Inflammatory macrophage treated with lipopolysaccharide for 4 hours (primary cell): ENCODE measurements at regions not wholly inside any gene's neighbourhood (a gene's known extent, or its start where the extent isn't known, plus 50 kb on each side); places are given as distances from the start of the nearest gene placed in this dataset.

Experiments used
- DNase-seq: peaks from one replicate; pipeline ENCODE4 v3.0.0-alpha.2; 2020

GRCh38 chr2:21910832-21911507, 787.2 kb downstream of the TDRD15 start:
- no peak for DNase-seq

GRCh38 chr2:21912405-21912804, 788.6 kb downstream of the TDRD15 start:
- DNase-seq, result no peak

DNA sequence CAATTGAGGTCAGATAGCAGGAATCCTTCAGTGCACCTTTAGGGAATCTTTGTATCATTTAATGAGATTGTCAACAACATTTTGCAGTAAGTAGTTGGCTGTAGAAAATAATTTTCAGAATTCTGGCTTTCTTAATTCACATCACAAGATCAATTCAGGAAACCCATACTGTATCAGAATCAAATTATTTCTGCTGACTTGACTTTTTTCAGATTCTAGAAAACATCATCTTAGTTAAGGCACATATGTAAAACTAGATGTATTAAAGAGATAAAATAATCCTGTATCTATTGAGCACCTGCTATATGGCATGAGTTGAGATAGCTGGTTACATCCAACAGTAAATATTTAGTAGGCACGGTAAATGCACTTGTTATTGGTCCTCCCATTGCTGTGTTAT, 791.4 kb downstream of the TDRD15 start:
- no peak for DNase-seq

- DNase-seq, result no peak
These were observed 793.3 kb downstream of the TDRD15 start for GRCh38 chr2:21916934-21917522.

- no peak for DNase-seq
These were observed 797.0 kb downstream of the TDRD15 start for GRCh38 chr2:21920721-21921120.

DNA sequence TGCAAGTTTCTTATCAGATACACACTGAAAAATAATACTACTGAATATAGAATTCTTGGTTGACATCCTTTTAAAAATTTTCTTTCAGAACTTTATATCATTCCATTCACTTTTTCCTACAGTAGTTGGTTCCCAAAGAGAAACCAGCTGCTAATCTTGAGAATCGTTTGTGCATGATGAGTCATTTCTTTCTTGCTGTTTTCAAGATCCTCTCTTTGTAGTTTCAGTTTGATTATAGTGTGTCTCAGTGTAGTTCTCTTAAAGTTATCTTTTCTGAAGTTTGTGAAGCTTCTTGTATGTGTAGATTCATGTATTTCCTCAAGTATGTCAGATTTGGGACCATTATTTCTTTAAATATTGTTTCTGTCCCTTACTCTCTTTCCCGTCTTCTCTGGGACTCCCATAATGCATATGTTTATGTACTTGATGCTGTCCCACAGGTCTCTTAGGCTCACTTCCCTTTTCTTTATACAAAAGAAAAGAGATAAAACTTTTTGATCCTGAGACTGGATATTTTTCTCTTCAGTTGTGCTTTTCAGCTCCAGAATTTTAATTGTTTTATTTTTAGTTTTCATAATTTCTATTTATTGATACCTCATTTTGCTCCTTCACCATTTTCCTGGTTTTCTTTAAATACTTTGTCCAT, 801.0 kb downstream of the TDRD15 start:
- DNase-seq, result no peak

GRCh38 chr2:21928292-21928691, 804.5 kb downstream of the TDRD15 start:
- no peak for DNase-seq

- no peak for DNase-seq
These were observed 806.5 kb downstream of the TDRD15 start for GRCh38 chr2:21930226-21930625.

DNA sequence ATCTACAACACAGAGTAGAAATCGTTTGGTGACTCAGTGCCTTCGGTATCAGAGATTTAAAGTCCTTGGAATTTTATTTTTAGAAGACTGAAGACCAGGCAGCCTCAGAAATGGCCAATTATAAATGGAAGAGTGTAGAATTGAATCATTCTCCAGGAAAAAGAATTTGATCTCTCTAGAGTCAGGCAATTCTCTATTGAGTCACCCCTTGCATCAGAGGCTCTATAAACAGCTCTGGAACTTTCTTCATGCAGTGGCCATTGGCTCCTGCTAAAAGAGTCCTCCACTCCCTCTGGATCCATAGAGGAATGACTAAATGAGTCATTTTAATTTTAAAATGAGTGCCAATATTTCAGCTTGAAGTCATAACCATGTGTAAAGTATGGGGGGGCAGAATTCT, 816.2 kb downstream of the TDRD15 start:
- DNase-seq, result no peak

- no peak for DNase-seq
These were observed 820.8 kb downstream of the TDRD15 start for GRCh38 chr2:21944536-21944935.

DNA sequence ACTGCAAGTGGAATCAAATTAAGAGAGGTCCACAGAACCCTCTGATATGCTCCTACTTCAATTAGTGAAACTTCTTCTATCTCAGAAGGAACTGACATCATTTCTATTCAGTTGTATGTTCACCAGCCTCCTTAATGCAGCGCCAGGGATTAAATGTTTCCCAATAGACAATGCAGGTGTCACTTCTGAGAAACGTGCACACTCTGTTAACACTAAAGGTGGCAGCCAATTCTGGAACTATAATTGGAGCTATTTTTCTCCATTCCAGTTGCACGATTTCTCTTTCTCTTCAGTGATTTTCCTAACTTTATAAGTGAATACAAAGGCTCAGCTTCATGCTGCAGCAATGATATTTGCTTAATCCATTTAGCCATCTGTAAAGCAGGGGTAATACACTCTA, 821.9 kb downstream of the TDRD15 start:
- DNase-seq, result no peak

- DNase-seq, result no peak
These were observed 823.3 kb downstream of the TDRD15 start for GRCh38 chr2:21947046-21947445.

GRCh38 chr2:21966139-21966538, 842.4 kb downstream of the TDRD15 start:
- DNase-seq, result no peak

DNA sequence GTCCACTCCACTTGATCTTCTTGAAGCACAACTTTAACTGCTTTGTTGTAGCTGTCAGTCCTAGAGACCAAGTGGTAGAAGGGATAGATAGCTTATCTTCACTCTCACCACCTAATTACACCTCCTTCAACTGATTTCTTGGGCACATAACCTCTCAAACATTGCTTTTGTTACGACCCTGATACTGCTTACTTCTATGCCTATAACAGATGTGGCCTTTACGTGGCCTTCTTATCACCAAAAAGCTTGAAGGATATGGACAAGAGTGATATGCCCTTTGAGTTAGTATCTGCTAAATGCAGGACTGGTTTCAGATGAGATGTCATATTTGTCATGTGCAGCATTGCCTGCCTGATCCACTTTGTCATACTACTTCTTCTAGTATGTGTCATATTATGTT, 847.2 kb downstream of the TDRD15 start:
- DNase-seq, result no peak

- no peak for DNase-seq
These were observed 848.8 kb downstream of the TDRD15 start for GRCh38 chr2:21972586-21972985.

GRCh38 chr2:21981127-21981526, 857.4 kb downstream of the TDRD15 start:
- DNase-seq, result no peak

GRCh38 chr2:21993002-21993401, 869.2 kb downstream of the TDRD15 start:
- DNase-seq, result no peak

- DNase-seq, result no peak
These were observed 872.6 kb downstream of the TDRD15 start for GRCh38 chr2:21996339-21996738.

- no peak for DNase-seq
These were observed 875.8 kb downstream of the TDRD15 start for GRCh38 chr2:21999522-21999921.

- no peak for DNase-seq
These were observed 878.3 kb downstream of the TDRD15 start for GRCh38 chr2:22002066-22002465.

DNA sequence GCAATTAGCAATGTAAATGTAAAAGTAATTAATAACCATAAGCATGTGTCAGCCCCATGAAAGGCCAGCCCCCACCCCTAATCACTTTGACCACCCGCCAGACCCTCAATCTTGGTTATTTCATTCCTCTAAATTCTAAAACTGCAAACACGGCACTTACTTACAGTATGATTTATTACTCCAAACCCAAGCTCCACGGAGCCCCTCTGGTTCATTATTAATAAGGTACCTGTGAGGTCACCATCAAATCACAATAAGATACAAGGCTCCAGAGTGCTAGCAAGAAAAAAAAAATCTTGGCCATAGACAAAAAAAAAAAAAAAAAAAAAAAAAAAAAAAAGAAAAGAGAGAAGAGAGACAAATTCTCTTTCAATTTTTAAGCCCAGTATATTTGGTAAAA, 879.5 kb downstream of the TDRD15 start:
- no peak for DNase-seq

- DNase-seq, result no peak
These were observed 887.3 kb downstream of the TDRD15 start for GRCh38 chr2:22011048-22011447.

DNA sequence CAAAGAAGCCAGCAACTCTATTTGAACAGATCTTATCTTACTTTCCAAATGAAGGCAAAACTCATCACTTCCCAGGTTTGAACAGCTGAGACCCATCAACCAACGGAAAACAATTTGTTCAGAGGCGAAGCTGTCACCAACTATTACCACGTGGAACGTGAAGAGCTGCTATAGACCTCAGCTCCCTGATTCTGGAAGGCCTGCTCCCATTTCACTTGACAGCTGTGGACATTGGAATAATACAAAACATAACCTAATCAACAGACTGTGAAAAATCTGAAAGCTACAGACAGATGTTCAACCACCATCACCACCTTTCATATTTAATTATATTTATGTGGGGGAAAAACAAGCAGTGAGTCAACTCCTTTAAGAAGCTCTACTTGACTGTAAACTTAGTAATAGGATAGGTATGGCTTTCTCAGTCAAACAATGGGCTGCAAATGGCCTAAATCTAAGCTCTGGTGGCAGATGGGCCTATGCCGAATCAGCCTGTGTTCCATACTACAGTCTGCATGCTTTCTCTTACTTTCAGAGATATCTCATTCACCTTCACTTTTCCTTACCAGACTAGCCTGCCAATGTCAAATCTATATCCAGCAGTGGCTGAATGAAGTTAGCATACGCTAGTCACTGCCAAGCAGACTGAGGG, 896.4 kb downstream of the TDRD15 start:
- DNase-seq, result no peak
